HEK293 (cell line): ENCODE measurements at regions not wholly inside any gene's neighbourhood (a gene's known extent, or its start where the extent isn't known, plus 50 kb on each side); places are given as distances from the start of the nearest gene placed in this dataset.

ENCODE experiments used
- FEZF1 ChIP-seq: fragments of 450-650 bp; formaldehyde crosslinking; IDR thresholded peaks from 2 replicates; pipeline ENCODE4 v1.5.1; 2016; ENCODE audit warnings: missing biosample characterization, missing genetic modification characterization
- PBX3 ChIP-seq: sonication (generic); formaldehyde crosslinking; IDR thresholded peaks from 2 replicates; pipeline ENCODE4 v1.8.1; 2022; ENCODE audit warnings: mild to moderate bottlenecking, moderate library complexity, missing genetic modification reagents
- SCRT1 ChIP-seq: fragments of 450-650 bp; formaldehyde crosslinking; IDR thresholded peaks from 2 replicates; pipeline ENCODE4 v1.5.1; 2016; ENCODE audit warnings: missing biosample characterization, missing genetic modification characterization, borderline replicate concordance
- TCF7L2 ChIP-seq: IDR thresholded peaks from 2 replicates; pipeline ENCODE4 v1.6.1; 2011; ENCODE audit warnings: low read depth, mild to moderate bottlenecking, inconsistent platforms, low read length, moderate library complexity, borderline replicate concordance
- ZBTB7A ChIP-seq: fragments of 450-650 bp; formaldehyde crosslinking; IDR thresholded peaks from 2 replicates; pipeline ENCODE4 v1.5.1; 2016; ENCODE audit warnings: low read depth, missing biosample characterization, missing genetic modification characterization
- ZNF140 ChIP-seq: fragments of 450-650 bp; formaldehyde crosslinking; IDR thresholded peaks from 2 replicates; pipeline ENCODE4 v1.5.1; 2016; ENCODE audit warnings: missing biosample characterization, missing genetic modification characterization
- ZNF211 ChIP-seq: fragments of 450-650 bp; formaldehyde crosslinking; IDR thresholded peaks from 2 replicates; pipeline ENCODE4 v1.5.1; 2016; ENCODE audit warnings: low read depth, missing biosample characterization, missing genetic modification characterization
- ZNF571 ChIP-seq: fragments of 450-650 bp; formaldehyde crosslinking; IDR thresholded peaks from 2 replicates; pipeline ENCODE4 v1.5.0; 2017; ENCODE audit warnings: missing biosample characterization, missing genetic modification characterization
- ZSCAN5A ChIP-seq: fragments of 450-650 bp; formaldehyde crosslinking; IDR thresholded peaks from 2 replicates; pipeline ENCODE4 v1.5.1; 2016; ENCODE audit warnings: missing biosample characterization, missing genetic modification characterization
- TF ChIP-seq, protein P1 (sequence below): fragments of 450-650 bp; formaldehyde crosslinking; IDR thresholded peaks from 2 replicates; pipeline ENCODE4 v1.5.1; 2016; ENCODE audit warnings: missing biosample characterization, missing genetic modification characterization
- TF ChIP-seq, protein P2 (sequence below): IDR thresholded peaks from 2 replicates; pipeline ENCODE4 v1.6.1; 2011; ENCODE audit warnings: mild to moderate bottlenecking, low read depth, low read length, borderline replicate concordance
- TF ChIP-seq, protein P3 (sequence below): fragments of 450-650 bp; formaldehyde crosslinking; IDR thresholded peaks from 2 replicates; pipeline ENCODE4 v1.5.1; 2016; ENCODE audit warnings: missing biosample characterization, missing genetic modification characterization

- TF ChIP-seq, protein P1, sequence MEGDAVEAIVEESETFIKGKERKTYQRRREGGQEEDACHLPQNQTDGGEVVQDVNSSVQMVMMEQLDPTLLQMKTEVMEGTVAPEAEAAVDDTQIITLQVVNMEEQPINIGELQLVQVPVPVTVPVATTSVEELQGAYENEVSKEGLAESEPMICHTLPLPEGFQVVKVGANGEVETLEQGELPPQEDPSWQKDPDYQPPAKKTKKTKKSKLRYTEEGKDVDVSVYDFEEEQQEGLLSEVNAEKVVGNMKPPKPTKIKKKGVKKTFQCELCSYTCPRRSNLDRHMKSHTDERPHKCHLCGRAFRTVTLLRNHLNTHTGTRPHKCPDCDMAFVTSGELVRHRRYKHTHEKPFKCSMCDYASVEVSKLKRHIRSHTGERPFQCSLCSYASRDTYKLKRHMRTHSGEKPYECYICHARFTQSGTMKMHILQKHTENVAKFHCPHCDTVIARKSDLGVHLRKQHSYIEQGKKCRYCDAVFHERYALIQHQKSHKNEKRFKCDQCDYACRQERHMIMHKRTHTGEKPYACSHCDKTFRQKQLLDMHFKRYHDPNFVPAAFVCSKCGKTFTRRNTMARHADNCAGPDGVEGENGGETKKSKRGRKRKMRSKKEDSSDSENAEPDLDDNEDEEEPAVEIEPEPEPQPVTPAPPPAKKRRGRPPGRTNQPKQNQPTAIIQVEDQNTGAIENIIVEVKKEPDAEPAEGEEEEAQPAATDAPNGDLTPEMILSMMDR (tag by site-specific recombination): no peak
- no peak for TF ChIP-seq ZNF211 (tag by site-specific recombination)
- TF ChIP-seq, protein P2, sequence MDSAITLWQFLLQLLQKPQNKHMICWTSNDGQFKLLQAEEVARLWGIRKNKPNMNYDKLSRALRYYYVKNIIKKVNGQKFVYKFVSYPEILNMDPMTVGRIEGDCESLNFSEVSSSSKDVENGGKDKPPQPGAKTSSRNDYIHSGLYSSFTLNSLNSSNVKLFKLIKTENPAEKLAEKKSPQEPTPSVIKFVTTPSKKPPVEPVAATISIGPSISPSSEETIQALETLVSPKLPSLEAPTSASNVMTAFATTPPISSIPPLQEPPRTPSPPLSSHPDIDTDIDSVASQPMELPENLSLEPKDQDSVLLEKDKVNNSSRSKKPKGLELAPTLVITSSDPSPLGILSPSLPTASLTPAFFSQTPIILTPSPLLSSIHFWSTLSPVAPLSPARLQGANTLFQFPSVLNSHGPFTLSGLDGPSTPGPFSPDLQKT: no peak
- no peak for TF ChIP-seq ZSCAN5A
- no peak for TF ChIP-seq SCRT1 (tag by site-specific recombination)
- TF ChIP-seq, protein P3, sequence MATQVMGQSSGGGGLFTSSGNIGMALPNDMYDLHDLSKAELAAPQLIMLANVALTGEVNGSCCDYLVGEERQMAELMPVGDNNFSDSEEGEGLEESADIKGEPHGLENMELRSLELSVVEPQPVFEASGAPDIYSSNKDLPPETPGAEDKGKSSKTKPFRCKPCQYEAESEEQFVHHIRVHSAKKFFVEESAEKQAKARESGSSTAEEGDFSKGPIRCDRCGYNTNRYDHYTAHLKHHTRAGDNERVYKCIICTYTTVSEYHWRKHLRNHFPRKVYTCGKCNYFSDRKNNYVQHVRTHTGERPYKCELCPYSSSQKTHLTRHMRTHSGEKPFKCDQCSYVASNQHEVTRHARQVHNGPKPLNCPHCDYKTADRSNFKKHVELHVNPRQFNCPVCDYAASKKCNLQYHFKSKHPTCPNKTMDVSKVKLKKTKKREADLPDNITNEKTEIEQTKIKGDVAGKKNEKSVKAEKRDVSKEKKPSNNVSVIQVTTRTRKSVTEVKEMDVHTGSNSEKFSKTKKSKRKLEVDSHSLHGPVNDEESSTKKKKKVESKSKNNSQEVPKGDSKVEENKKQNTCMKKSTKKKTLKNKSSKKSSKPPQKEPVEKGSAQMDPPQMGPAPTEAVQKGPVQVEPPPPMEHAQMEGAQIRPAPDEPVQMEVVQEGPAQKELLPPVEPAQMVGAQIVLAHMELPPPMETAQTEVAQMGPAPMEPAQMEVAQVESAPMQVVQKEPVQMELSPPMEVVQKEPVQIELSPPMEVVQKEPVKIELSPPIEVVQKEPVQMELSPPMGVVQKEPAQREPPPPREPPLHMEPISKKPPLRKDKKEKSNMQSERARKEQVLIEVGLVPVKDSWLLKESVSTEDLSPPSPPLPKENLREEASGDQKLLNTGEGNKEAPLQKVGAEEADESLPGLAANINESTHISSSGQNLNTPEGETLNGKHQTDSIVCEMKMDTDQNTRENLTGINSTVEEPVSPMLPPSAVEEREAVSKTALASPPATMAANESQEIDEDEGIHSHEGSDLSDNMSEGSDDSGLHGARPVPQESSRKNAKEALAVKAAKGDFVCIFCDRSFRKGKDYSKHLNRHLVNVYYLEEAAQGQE (tag by site-specific recombination): no peak
- TF ChIP-seq TCF7L2: no peak
- TF ChIP-seq ZBTB7A (tag by site-specific recombination): no peak
- no peak for TF ChIP-seq ZNF140 (tag by site-specific recombination)
- no peak for TF ChIP-seq PBX3
- no peak for TF ChIP-seq FEZF1 (tag by site-specific recombination)
- TF ChIP-seq ZNF571 (tag by site-specific recombination): no peak
Measured at GRCh38 chr2:211127501-211127900, 571.1 kb downstream of the CPS1 start.
